NCI-H2227 (cell line): ENCODE measurements at regions not wholly inside any gene's neighbourhood (a gene's known extent, or its start where the extent isn't known, plus 50 kb on each side); places are given as distances from the start of the nearest gene placed in this dataset.
"Not testable (repeated sequence)": the region's sequence is repeated elsewhere in the genome, so short reads cannot be mapped to it uniquely, and the experiment has no call there.

Experiments
- DNase-seq: peaks from one replicate; lab custom pipeline; 2025; ENCODE audit not compliant: unreplicated experiment; lab: John Stamatoyannopoulos, UW

DNA sequence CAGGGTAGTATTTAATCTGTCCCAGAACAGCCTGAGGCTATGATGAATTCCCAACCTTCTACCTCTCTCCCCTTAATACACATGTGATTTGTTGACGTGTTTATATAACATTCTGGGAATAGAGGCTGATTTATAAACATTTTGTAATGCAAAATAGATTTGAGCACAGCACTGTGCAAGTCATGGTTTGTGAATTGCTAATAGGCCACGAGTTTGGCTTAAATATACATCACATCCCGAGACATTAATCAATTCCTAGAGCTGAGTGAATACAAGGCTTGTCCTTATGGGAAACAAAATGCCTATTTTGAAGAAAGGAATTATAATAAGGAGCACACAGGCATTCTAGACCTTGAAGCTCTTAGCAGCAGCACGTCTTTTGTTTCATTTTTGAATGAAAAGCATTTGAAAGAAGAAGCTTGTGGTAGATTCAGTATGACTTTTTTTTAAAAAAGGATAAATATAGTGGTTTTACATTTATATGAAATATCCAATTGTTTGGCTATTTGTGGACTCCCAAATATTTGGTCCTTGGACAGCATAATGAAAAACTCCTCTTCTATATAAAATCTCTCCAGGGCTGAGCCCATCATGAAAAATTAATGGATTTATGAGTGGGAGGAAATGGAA, 116.4 kb downstream of the SLC17A6 start:
- peak; percentile 33 for DNase-seq

DNA sequence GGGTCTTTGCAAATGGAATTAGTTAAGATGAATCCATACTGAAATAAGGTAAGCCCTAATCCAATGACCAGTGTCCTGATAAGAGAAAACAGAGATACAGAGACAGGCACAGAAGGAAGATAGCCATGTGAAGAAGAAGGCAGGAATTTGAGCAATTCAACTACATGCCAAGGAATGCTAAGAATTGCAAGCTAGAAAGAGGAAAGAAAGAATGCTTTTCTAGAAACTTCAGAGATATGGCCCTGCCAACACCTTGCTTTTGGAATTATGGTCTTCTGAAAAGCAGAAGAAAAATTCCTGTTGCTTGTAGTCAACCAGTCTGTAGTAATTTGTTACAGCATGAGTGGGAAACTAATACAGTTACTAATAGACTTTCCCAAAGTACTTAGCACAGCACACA, 111.3 kb downstream of the SLC17A6 start:
- no peak for DNase-seq

DNA sequence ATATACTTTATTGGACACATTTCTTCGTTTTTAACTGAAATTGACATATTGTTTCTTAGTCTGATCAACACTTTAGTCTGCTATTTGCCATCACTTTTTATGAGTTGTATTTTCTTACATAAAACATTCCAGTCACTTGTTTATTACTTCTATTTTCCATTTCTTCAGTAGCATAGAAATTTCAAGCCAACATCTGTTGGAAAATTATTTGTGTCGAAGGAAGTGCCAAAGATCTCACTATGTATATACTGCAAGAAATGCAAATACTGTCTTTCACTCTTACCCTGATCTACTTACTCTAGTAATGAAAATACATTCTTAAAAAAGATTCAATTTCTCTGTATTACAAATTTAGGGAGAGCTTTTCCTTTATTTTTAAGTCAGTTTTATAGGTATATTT, 105.9 kb downstream of the SLC17A6 start:
- DNase-seq = no peak

GRCh38 chr11:22441831-22442230, 103.7 kb downstream of the SLC17A6 start:
- no peak for DNase-seq

DNA sequence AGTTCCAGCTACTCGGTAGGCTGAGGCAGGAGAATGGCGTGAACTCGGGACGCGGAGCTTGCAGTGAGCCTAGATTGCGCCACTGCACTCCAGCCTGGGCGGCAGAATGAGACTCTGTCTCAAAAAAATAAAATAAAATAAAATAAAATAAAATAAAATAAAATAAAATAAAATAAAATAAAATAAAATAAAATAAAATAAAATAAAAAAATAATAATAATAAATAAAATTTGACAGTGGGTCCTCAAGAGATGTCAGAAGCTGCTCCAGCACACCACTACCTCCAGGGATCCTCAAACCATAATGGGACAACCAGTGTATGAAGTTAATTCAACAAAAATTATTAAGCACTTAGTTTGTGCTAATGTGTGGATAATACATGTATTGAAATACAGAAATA, 97.4 kb downstream of the SLC17A6 start:
- not testable (repeated sequence) for DNase-seq

GRCh38 chr11:22433517-22433916, 95.3 kb downstream of the SLC17A6 start:
- no peak for DNase-seq

- DNase-seq = peak; percentile 69
These were observed 94.9 kb downstream of the SLC17A6 start for GRCh38 chr11:22433094-22433455.

- peak; percentile 91 for DNase-seq
These were observed 94.3 kb downstream of the SLC17A6 start for GRCh38 chr11:22432291-22433093.

DNA sequence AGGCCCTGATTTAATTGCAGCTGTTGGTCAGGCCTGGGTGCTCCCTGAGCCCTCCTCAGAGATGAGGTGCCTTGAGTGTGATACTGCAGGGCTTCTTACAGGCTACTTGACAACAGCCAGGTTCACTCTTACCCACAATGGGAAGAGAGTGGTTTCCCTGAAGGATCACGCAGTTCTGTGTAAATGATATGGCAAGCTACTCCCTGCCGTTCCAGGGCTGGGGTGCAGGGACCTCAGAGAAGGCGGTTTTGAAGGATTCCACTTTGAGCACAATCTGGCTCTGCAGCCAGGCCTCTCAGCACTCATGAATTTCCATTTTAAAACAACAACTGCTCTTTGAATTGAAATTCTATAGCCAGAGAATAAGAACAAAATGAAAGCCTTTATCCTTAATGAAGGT, 92.9 kb downstream of the SLC17A6 start:
- DNase-seq = peak; percentile 66

DNA sequence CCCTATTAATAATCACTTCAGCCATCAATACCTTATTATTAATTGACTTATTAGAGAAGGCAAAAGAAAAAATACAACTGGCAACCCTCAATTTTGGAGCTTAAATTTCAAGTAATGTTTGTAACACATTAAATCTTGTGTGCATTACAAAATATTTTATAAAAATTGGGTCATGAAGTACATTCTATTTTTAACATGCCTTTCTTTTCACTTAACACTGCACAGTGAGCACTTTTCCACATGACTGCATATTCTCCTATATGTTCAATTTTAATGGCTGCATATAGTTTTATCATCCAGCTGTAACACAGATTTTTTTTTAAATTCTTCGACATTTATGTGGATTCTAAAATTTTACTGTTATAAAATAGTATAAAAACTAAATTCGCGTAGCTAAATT, 92.5 kb downstream of the SLC17A6 start:
- no peak for DNase-seq

- peak; percentile 7 for DNase-seq
These were observed 92.0 kb downstream of the SLC17A6 start for GRCh38 chr11:22430141-22430541.
